ENCODE measurements at regions not wholly inside any gene's neighbourhood (a gene's known extent, or its start where the extent isn't known, plus 50 kb on each side); places are given as distances from the start of the nearest gene placed in this dataset.
"Not testable (repeated sequence)": the region's sequence is repeated elsewhere in the genome, so short reads cannot be mapped to it uniquely, and the experiment has no call there.

- no peak for DNase-seq (ENCODE audit: low spot score)
Observed at GRCh38 chr4:116321471-116321870, 763.9 kb downstream of the TRAM1L1 start.

DNA sequence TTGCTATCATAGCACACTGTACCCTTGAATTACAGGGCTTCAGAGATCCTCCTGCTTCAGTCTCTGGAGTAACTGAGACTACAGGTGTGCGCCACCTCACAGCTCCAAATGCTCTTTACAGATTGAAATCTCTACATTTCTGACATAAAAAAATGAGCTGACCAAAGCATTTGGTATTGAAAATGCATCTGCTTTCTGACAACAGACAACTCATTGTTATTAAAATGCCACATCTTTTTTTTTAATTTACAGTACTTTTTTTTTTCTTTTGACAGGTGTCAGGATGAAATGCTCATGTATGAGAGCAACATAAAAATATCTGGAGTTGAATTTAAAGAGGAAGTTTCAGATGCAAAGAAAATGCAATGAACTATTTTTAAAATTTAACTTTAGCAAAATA, 764.5 kb downstream of the TRAM1L1 start:
- DNase-seq (ENCODE audit: low spot score) = no peak

GRCh38 chr4:116303736-116304188, 781.6 kb downstream of the TRAM1L1 start:
- DNase-seq (ENCODE audit: low spot score) = no peak

GRCh38 chr4:116302990-116303735, 782.2 kb downstream of the TRAM1L1 start:
- DNase-seq (ENCODE audit: low spot score) = no peak

GRCh38 chr4:116275006-116275405, 810.4 kb downstream of the TRAM1L1 start:
- no peak for DNase-seq (ENCODE audit: low spot score)

DNA sequence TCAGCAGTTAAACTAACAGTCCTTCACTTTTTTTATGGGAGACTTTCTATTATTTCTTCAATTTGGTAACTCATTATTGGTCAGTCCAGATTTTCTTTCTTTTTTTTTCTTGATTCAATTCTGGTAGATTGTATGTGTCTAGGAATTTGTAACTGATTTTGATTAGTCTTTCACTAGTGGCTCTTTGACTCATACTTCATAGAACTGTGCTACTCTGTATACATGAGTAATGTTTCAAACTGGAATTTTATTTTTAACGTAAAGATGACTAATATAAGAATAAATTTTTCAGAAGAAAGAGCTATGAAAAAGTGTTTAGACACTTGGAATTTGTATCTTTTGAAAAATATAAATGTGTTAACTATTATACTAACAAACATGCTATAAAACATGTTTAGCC, 813.0 kb downstream of the TRAM1L1 start:
- no peak for DNase-seq (ENCODE audit: low spot score)

DNA sequence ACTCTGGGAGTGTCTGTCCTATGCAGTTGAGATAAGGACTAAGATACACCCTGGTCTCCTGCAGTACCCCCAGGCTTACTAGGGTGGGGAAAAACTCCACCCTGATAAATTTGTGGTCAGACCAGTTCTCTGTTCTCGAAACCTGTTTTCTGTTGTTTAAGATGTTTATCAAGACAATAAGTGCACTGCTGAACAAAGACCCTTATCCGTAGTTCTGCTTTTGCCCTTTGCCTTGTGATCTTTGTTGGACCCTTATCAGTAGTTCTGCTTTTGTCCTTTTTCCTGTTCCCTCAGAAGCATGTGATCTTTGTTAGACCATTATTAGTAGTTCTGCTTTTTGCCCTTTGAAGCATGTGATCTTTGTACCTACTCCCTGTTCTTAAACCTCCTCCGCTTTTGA, 824.4 kb downstream of the TRAM1L1 start:
- not testable (repeated sequence) for DNase-seq (ENCODE audit: low spot score)

GRCh38 chr4:116244771-116245170, 840.6 kb downstream of the TRAM1L1 start:
- DNase-seq (ENCODE audit: low spot score) = no peak

- no peak for DNase-seq (ENCODE audit: low spot score)
Observed at GRCh38 chr4:116243431-116243830, 841.9 kb downstream of the TRAM1L1 start.

DNA sequence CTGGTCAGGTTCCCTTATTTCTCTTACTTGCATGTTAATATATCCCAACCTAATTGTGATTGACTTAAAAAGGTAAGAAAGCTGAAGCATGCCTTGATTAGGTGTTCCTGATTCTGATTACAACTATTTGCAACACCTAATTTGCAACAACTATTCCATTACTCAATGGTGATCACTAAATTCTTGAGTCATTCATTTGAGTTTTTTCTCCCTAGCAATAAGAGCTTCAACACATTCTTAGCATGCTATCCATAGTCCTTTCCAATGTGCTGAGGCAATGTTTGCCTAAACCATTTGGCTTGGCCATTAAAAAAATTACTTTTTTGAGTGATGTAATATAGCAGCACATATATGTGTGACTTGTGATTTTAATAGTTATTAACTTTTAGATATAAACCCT, 851.4 kb downstream of the TRAM1L1 start:
- DNase-seq (ENCODE audit: low spot score) = no peak

- not testable (repeated sequence) for DNase-seq (ENCODE audit: low spot score)
Observed at GRCh38 chr4:116231999-116232398, 853.4 kb downstream of the TRAM1L1 start.

DNA sequence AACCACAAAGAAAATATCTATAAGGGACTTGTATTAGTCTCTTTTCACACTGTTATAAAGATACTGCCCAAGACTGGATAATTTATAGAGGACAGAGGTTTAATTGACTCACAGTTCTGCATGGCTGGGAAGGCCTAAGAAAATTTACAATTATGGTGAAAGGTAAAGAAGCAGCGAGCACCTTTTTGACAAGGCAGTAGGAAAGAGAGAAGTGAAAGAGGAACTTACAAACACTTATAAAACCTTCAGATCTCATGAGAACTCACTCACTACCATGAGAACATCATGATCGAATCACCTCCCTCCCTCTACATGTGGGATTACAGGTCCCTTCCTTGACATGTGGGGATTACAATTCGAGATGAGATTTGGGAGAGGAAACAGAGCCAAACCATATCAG, 856.0 kb downstream of the TRAM1L1 start:
- no peak for DNase-seq (ENCODE audit: low spot score)

GRCh38 chr4:116223040-116223732, 862.2 kb downstream of the TRAM1L1 start:
- DNase-seq (ENCODE audit: low spot score) = no peak

DNA sequence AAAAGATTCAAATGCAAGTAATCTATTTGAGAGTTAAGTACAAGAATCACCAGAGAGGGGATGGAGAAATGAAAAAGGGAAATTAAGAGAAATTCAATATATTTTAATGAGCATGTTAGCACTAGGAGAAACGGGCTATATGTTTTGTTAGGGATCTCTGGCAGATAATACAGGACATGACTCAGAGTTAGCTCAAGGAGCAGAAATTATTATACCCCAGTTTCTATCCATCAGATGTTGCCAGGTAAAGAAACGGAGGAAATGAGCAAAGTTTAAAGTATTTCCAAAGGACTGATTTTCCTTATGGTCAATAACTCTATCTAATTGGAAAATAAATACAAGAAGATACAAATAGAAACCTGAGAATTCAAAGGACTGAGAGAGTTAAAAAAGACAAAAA, 867.6 kb downstream of the TRAM1L1 start:
- no peak for DNase-seq (ENCODE audit: low spot score)

- DNase-seq (ENCODE audit: low spot score) = no peak
Observed at GRCh38 chr4:116215622-116216021, 869.8 kb downstream of the TRAM1L1 start.

DNA sequence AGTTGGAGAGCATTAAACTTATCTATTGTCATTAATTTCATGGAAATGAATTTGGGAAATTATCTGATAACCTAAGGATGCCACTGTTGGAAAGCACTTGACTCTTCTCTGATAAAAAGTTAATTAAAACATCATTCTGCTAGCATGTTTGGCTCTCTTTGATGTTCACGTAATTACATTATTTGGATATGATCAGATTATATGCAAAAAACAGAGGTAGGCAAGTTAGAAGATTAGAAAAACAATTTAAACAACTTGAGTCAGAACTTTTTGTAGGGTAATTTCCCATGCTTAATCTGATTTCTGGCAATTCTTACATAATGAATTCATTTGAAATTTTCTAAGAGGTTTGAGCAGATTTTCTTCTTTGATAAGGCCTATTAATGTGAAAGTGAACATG, 882.9 kb downstream of the TRAM1L1 start:
- no peak for DNase-seq (ENCODE audit: low spot score)

- no peak for DNase-seq (ENCODE audit: low spot score)
Observed at GRCh38 chr4:116197317-116197809, 888.0 kb downstream of the TRAM1L1 start.

DNA sequence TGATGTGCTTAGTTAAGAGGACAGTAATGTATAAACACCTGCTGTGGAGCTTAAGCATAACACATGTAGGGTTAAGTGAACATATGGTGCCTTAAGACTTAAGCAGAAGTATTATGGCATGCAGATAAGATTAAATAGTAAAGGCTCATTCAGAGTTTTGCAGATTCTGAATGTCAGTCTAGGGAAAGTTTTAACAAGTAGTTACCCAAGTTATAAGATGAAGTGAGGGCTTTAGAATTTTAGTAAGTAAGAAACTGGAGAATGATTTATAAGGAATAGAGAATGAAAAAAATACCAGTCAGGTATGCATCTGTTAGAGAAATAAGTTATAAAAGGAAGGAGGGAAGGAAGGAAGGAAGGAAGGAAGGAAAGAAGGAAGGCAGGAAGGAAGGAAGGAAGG, 902.1 kb downstream of the TRAM1L1 start:
- no peak for DNase-seq (ENCODE audit: low spot score)

GRCh38 chr4:116180157-116180601, 905.2 kb downstream of the TRAM1L1 start:
- DNase-seq (ENCODE audit: low spot score) = peak; percentile 5

DNA sequence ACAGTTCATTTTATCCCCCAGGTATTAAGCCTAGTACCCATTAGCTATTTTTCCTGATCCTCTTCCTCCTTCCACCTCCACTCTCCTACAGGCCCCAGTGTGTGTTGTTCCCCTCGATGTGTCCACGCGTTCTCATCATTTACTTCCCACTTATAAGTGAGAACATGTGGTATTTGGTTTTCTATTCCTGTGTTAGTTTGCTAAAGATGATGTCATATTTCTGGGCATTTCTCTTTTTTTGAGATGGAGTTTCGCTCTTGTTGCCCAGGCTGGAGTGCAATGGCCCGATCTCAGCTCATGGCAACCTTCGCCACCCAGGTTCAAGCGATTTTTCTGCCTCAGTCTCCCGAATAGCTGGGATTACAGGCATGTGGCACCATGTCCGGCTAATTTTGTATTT, 934.0 kb downstream of the TRAM1L1 start:
- DNase-seq (ENCODE audit: low spot score) = not testable (repeated sequence)

- DNase-seq (ENCODE audit: low spot score) = no peak
Observed at GRCh38 chr4:116150152-116150551, 935.2 kb downstream of the TRAM1L1 start.

DNA sequence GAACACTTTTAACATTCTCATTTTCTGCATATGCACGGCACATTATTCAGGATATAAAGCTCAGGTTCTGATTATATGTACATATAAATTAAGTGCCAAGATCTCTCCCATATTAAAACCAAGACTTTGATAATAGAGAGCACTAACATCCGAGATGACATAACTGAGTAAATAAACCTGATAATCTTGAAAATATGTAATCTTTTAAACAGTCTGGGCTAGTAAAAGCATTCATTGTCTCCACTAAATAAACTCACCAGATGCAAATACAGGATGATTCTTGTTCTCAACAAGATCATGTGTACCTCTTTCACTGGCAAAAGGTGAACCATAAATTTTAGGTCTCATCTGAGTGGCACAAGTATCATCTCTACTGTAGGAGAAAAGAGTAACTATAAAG, 942.2 kb downstream of the TRAM1L1 start:
- DNase-seq (ENCODE audit: low spot score) = no peak

- DNase-seq (ENCODE audit: low spot score) = no peak
Observed at GRCh38 chr4:116132946-116133345, 952.4 kb downstream of the TRAM1L1 start.

All from kidney tubule cell (primary cell).